K562 (cell line): ENCODE measurements at regions not wholly inside any gene's neighbourhood (a gene's known extent, or its start where the extent isn't known, plus 50 kb on each side); places are given as distances from the start of the nearest gene placed in this dataset.

Experiments
- ATAC-seq: fragments of 200-7000 bp; cut with Tn5 transposase; 3 replicates; pipeline ENCODE4 v1.9.1; 2020; ENCODE audit warnings: moderate library complexity
- BruUV-seq: library from RNA; stranded (reverse); fragments of 400-500 nt; replicated peaks from 2 replicates; lab custom pipeline; 2021; lab: Mats Ljungman, UMichigan
- CTCF ChIA-PET: fragments of 300-600 bp; formaldehyde crosslinking; extraction: SDS; loops from one replicate; lab custom pipeline; 2021; ENCODE audit warnings: low intra/inter-chr PET ratio; lab: Yijun Ruan, JAX
- POLR2A ChIA-PET: fragments of 300-600, 350-650 bp; sonication (Branson Sonifier 250); formaldehyde crosslinking; extraction: SDS; loops from one replicate; lab custom pipeline; 2021; ENCODE audit warnings: antibody characterized with exemption, inconsistent platforms; lab: Yijun Ruan, JAX
- DNase-seq, 4 experiments: peaks; one replicate each; pipeline versions ENCODE4 v3.0.0 to v3.0.0-alpha.2; 2011 to 2018; ENCODE audit warnings: low spot score in 3 of 4, mixed read lengths in 3 of 4; ENCODE audit errors: extremely low read depth in 1 of 4
- FAIRE-seq: peaks from 2 replicates; lab custom pipeline; 2011; peaks lifted over from hg19 to GRCh38; lab: Jason Lieb, UNC
- H2AFZ ChIP-seq: 2 replicates; pipeline ENCODE4 v1.6.0; 2011; ENCODE audit warnings: low read depth, low read length, control low read depth, inconsistent platforms
- H3K27ac ChIP-seq: fragments of 200-600 bp; 3 replicates; pipeline ENCODE4 v1.8.0; 2011; ENCODE audit warnings: low read depth, mild to moderate bottlenecking, control low read depth, inconsistent platforms, low read length, moderate library complexity, mixed read lengths; ENCODE audit errors: extremely low read depth
- H3K27me3 ChIP-seq, 2 experiments: fragments of 300-600 bp in 1 of 2; 2 replicates in 1 of 2; 3 replicates in 1 of 2; pipeline versions ENCODE4 v1.6.0 to v1.8.0; 2011; ENCODE audit warnings: inconsistent platforms in 2 of 2, low read length in 2 of 2, mild to moderate bottlenecking in 1 of 2, mixed read lengths in 1 of 2, moderate library complexity in 1 of 2; ENCODE audit not compliant: control insufficient read depth in 2 of 2, insufficient read depth in 2 of 2
- H3K36me3 ChIP-seq: fragments of 300-600 bp; 3 replicates; pipeline ENCODE4 v1.8.0; 2011; ENCODE audit warnings: mild to moderate bottlenecking, low read length, inconsistent platforms; ENCODE audit not compliant: control insufficient read depth, insufficient read depth
- H3K4me1 ChIP-seq, 2 experiments: fragments of 200-600 bp in 1 of 2; replicated peaks in 1 of 2; 2 replicates in 1 of 2; 3 replicates in 1 of 2; pipeline versions ENCODE4 v1.5.1 to v1.8.0; 2011; ENCODE audit warnings: inconsistent platforms in 2 of 2, low read length in 2 of 2, mild to moderate bottlenecking in 1 of 2, mixed read lengths in 1 of 2, moderate library complexity in 1 of 2; ENCODE audit not compliant: control insufficient read depth in 2 of 2, insufficient read depth in 2 of 2
- H3K4me2 ChIP-seq: 2 replicates; pipeline ENCODE4 v1.6.1; 2011; ENCODE audit warnings: low read length, control low read depth, inconsistent platforms, mixed read lengths; ENCODE audit not compliant: insufficient read depth
- H3K4me3 ChIP-seq: fragments of 200-600 bp; sonication (generic), shearing (Covaris generic); 2 replicates; pipeline ENCODE4 v1.5.1; 2016; ENCODE audit warnings: control low read depth, inconsistent platforms
- H3K79me2 ChIP-seq: fragments of 200-600 bp; 3 replicates; pipeline ENCODE4 v1.8.0; 2011; ENCODE audit warnings: low read length, inconsistent platforms; ENCODE audit not compliant: control insufficient read depth, insufficient read depth
- H3K9ac ChIP-seq, 2 experiments: 2 replicates each; pipeline versions ENCODE4 v1.6.0 to v1.6.1; 2011; ENCODE audit warnings: low read depth in 2 of 2, low read length in 2 of 2, control low read depth in 1 of 2, inconsistent platforms in 1 of 2, mild to moderate bottlenecking in 1 of 2, mixed read lengths in 1 of 2; ENCODE audit not compliant: insufficient read depth in 1 of 2
- H3K9me1 ChIP-seq: one replicate; pipeline ENCODE4 v1.6.0; 2011; ENCODE audit warnings: inconsistent platforms, mild to moderate bottlenecking, low read length, moderate library complexity; ENCODE audit not compliant: control insufficient read depth, insufficient read depth
- H3K9me3 ChIP-seq: replicated peaks from 2 replicates; pipeline ENCODE4 v1.5.1; 2011; ENCODE audit warnings: low read depth, low read length, inconsistent platforms; ENCODE audit not compliant: control insufficient read depth, insufficient read depth
- H4K20me1 ChIP-seq: replicated peaks from 2 replicates; pipeline ENCODE4 v1.6.1; 2011; ENCODE audit warnings: low read length, inconsistent platforms, mixed read lengths; ENCODE audit not compliant: control insufficient read depth, insufficient read depth
- HDAC8 ChIP-seq: fragments of 450-650 bp; IDR thresholded peaks from 2 replicates; pipeline ENCODE4 v1.6.1; 2016; ENCODE audit warnings: mild to moderate bottlenecking, missing genetic modification characterization, moderate library complexity, missing compliant biosample characterization
- HIVEP1 ChIP-seq: fragments of 250-450 bp; sonication (Bioruptor Pico); IDR thresholded peaks from 2 replicates; pipeline ENCODE4 v1.4.0; 2020; ENCODE audit warnings: mild to moderate bottlenecking
- HNRNPUL1 ChIP-seq: fragments of 200-400 bp; formaldehyde crosslinking; IDR thresholded peaks from 2 replicates; pipeline ENCODE4 v1.6.1; 2017; ENCODE audit warnings: low read length
- NR1H2 ChIP-seq: sonication (generic); formaldehyde crosslinking; IDR thresholded peaks from 2 replicates; pipeline ENCODE4 v1.4.0; 2020; ENCODE audit warnings: mild to moderate bottlenecking, missing genetic modification reagents
- RB1 ChIP-seq: fragments of 450-650 bp; IDR thresholded peaks from 2 replicates; pipeline ENCODE4 v1.6.1; 2017; ENCODE audit warnings: low read depth, mild to moderate bottlenecking
- SAFB ChIP-seq: fragments of 200-400 bp; formaldehyde crosslinking; IDR thresholded peaks from 2 replicates; pipeline ENCODE4 v1.6.1; 2017; ENCODE audit warnings: low read depth, low read length, borderline replicate concordance
- XRCC4 ChIP-seq: IDR thresholded peaks from one replicate; pipeline ENCODE4 v1.6.1; 2011; ENCODE audit not compliant: insufficient read depth, insufficient read length; ENCODE audit errors: extremely low read depth
- ZBED1 ChIP-seq: IDR thresholded peaks from 2 replicates; pipeline ENCODE4 v1.6.1; 2014
- ZNF124 ChIP-seq: sonication (generic); formaldehyde crosslinking; IDR thresholded peaks from 2 replicates; pipeline ENCODE4 v1.8.1; 2022; ENCODE audit warnings: missing genetic modification reagents
- WGBS: fragments of 100-300 bp; shearing (Covaris generic); methylation state at CpG from one replicate; pipeline ENCODE4 v1.1.6; 2016; ENCODE audit warnings: low coverage, mixed read lengths; ENCODE audit not compliant: insufficient coverage; ENCODE audit errors: missing lambda C conversion rate; 5-methylcytosine and 5-hydroxymethylcytosine counted together
- in situ Hi-C: fragments of 300-500 bp; cut with MboI; formaldehyde crosslinking; loops from 4 replicates; pipeline ENCODE4 v1.15.0; 2018; ENCODE audit warnings: inconsistent platforms, mixed read lengths
- intact Hi-C: fragments of 100-400 bp; cut with micrococcal nuclease; formaldehyde crosslinking; loops from 2 replicates; pipeline ENCODE4 v1.14.2; 2022
- TF ChIP-seq, protein P1 (sequence below): sonication (generic); formaldehyde crosslinking; IDR thresholded peaks from 2 replicates; pipeline ENCODE4 v1.8.0; 2022; ENCODE audit warnings: missing genetic modification reagents, mild to moderate bottlenecking, borderline replicate concordance
- TF ChIP-seq, protein P2 (sequence below): fragments of 250-450 bp; sonication (Bioruptor Pico); IDR thresholded peaks from 2 replicates; pipeline ENCODE4 v1.5.0; 2020; ENCODE audit warnings: mild to moderate bottlenecking
- TF ChIP-seq, protein P3 (sequence below): sonication (generic); formaldehyde crosslinking; IDR thresholded peaks from 2 replicates; pipeline ENCODE4 v1.8.0; 2022; ENCODE audit warnings: missing genetic modification reagents, mild to moderate bottlenecking, moderate library complexity, borderline replicate concordance
- TF ChIP-seq, protein P4 (sequence below): fragments of 450-650 bp; formaldehyde crosslinking; IDR thresholded peaks from 2 replicates; pipeline ENCODE4 v1.4.0; 2020; ENCODE audit warnings: mild to moderate bottlenecking, moderate library complexity
- TF ChIP-seq, protein P5 (sequence below): fragments of 450-650 bp; IDR thresholded peaks from 2 replicates; pipeline ENCODE4 v1.6.1; 2016; ENCODE audit warnings: antibody characterized with exemption

DNA sequence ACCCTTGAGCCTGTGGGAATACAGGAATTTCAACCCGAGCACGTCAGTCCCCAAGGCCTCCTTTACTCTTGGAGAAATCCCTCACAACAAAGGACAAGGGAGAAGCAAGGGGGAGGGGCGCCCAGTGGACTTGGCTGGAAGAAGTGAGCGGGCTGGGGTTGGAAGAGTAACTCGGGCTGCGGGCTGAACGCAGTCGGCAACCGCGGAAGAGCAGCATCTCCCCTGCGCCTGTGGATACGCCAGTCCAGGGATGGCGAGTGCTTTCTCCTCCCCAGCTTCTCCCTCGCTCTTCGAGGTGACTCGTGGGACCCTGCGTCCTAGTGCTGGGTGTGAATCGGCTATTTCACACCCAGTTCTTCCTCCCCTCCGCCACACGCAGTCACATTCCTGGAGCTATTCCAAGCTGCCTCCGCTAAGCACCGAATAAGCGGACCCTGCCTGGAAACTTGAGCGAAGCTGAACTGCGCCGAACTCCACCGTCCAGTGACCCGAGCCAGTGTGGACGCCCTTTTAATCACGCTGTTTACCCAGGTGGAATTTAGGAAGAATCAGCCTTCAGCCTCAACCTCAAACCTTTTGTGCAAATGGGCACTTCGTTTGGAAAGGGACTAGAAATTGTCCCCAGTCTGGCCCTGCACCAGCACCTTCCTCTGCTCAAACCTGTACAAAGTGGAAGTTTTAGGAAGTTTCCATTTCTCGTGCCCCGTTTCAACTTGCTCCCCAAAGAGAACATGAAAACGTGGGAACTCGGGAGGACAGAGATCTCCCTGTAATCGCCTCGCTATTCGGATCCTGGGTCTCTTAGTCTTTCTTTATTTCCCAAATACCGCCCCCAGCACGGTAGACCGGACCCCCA lies 64.3 kb upstream of the WDR17 start:
- intact Hi-C loops (no loop called here), in situ Hi-C loops (no loop called here)
- ChIA-PET CTCF (no interaction called here), POLR2A (no interaction called here)
- no peaks in the 10 kb centered on the region for H3K9me1 ChIP-seq
- no peak overlapping the region for H3K27ac ChIP-seq
- no peaks in the 10 kb centered on the region for H3K27me3 ChIP-seq
- H3K36me3 ChIP-seq: no peaks in the 10 kb centered on the region
- H2AFZ ChIP-seq: no peak overlapping the region
- TF ChIP-seq NR1H2 (CRISPR knock-in tag): no peak
- TF ChIP-seq, protein P1, sequence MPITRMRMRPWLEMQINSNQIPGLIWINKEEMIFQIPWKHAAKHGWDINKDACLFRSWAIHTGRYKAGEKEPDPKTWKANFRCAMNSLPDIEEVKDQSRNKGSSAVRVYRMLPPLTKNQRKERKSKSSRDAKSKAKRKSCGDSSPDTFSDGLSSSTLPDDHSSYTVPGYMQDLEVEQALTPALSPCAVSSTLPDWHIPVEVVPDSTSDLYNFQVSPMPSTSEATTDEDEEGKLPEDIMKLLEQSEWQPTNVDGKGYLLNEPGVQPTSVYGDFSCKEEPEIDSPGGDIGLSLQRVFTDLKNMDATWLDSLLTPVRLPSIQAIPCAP (CRISPR knock-in tag): no peak
- no peak for TF ChIP-seq ZNF124 (CRISPR knock-in tag)
- TF ChIP-seq SAFB: no peak
- no peak for TF ChIP-seq ZBED1
- TF ChIP-seq, protein P2, sequence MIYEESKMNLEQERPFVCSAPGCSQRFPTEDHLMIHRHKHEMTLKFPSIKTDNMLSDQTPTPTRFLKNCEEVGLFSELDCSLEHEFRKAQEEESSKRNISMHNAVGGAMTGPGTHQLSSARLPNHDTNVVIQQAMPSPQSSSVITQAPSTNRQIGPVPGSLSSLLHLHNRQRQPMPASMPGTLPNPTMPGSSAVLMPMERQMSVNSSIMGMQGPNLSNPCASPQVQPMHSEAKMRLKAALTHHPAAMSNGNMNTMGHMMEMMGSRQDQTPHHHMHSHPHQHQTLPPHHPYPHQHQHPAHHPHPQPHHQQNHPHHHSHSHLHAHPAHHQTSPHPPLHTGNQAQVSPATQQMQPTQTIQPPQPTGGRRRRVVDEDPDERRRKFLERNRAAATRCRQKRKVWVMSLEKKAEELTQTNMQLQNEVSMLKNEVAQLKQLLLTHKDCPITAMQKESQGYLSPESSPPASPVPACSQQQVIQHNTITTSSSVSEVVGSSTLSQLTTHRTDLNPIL: no peak
- TF ChIP-seq HIVEP1 (CRISPR knock-in tag): no peak
- TF ChIP-seq RB1: no peak
- TF ChIP-seq, protein P3, sequence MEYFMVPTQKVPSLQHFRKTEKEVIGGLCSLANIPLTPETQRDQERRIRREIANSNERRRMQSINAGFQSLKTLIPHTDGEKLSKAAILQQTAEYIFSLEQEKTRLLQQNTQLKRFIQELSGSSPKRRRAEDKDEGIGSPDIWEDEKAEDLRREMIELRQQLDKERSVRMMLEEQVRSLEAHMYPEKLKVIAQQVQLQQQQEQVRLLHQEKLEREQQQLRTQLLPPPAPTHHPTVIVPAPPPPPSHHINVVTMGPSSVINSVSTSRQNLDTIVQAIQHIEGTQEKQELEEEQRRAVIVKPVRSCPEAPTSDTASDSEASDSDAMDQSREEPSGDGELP (CRISPR knock-in tag): no peak
- TF ChIP-seq HDAC8 (tag): no peak
- no peak for TF ChIP-seq XRCC4
- TF ChIP-seq HNRNPUL1: no peak
- TF ChIP-seq, protein P4, sequence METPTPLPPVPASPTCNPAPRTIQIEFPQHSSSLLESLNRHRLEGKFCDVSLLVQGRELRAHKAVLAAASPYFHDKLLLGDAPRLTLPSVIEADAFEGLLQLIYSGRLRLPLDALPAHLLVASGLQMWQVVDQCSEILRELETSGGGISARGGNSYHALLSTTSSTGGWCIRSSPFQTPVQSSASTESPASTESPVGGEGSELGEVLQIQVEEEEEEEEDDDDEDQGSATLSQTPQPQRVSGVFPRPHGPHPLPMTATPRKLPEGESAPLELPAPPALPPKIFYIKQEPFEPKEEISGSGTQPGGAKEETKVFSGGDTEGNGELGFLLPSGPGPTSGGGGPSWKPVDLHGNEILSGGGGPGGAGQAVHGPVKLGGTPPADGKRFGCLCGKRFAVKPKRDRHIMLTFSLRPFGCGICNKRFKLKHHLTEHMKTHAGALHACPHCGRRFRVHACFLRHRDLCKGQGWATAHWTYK (CRISPR knock-in tag): no peak
- TF ChIP-seq, protein P5, sequence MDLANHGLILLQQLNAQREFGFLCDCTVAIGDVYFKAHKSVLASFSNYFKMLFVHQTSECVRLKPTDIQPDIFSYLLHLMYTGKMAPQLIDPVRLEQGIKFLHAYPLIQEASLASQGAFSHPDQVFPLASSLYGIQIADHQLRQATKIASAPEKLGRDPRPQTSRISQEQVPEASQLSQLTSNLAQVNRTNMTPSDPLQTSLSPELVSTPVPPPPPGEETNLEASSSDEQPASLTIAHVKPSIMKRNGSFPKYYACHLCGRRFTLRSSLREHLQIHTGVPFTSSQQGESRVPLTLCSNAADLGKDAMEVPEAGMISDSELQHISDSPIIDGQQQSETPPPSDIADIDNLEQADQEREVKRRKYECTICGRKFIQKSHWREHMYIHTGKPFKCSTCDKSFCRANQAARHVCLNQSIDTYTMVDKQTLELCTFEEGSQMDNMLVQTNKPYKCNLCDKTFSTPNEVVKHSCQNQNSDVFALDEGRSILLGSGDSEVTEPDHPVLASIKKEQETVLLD: no peak
- no peaks in the 10 kb centered on the region for H4K20me1 ChIP-seq
- no peak overlapping the region for H3K9ac ChIP-seq
- no peak for ATAC-seq
- no peak for FAIRE-seq
- BruUV-seq: no TSS peak
- no peaks in the 10 kb centered on the region for H3K4me1 ChIP-seq
- H3K79me2 ChIP-seq: no peaks in the 10 kb centered on the region
- H3K9me3 ChIP-seq: no peaks in the 10 kb centered on the region
- H3K4me2 ChIP-seq: no peak overlapping the region
- WGBS: 0% methylated on average over 30 of the region's 41 CpGs
- DNase-seq: no peak
- H3K4me3 ChIP-seq: no peak overlapping the region
